Fibroblast of pulmonary artery (primary cell): ENCODE measurements at regions not wholly inside any gene's neighbourhood (a gene's known extent, or its start where the extent isn't known, plus 50 kb on each side); places are given as distances from the start of the nearest gene placed in this dataset.

Source experiments
- DNase-seq: peaks from one replicate; pipeline ENCODE4 v3.0.0-alpha.2; 2010; ENCODE audit warnings: low read depth
- H3K4me3 ChIP-seq: replicated peaks from 2 replicates; pipeline ENCODE4 v1.5.1; 2011; ENCODE audit warnings: low read depth, mild to moderate bottlenecking, control low read depth, low read length, moderate library complexity
- CTCF ChIP-seq: IDR thresholded peaks from 2 replicates; pipeline ENCODE4 v1.5.1; 2011; ENCODE audit warnings: mild to moderate bottlenecking, control low read depth, low read length, inconsistent platforms; ENCODE audit errors: missing control alignments

GRCh38 chr1:242710847-242711246, 186.3 kb upstream of the PLD5 start:
- no peak for DNase-seq
- H3K4me3 ChIP-seq, result no peak overlapping the region
- TF ChIP-seq CTCF, result no peak

GRCh38 chr1:242710286-242710685, 185.8 kb upstream of the PLD5 start:
- TF ChIP-seq CTCF, result no peak
- H3K4me3 ChIP-seq, result no peak overlapping the region
- no peak for DNase-seq

- no peak overlapping the region for H3K4me3 ChIP-seq
- DNase-seq, result no peak
- no peak for TF ChIP-seq CTCF
Measured at GRCh38 chr1:242703467-242703866, 179.0 kb upstream of the PLD5 start.

GRCh38 chr1:242692988-242693387, 168.5 kb upstream of the PLD5 start:
- DNase-seq, result no peak
- TF ChIP-seq CTCF, result no peak
- H3K4me3 ChIP-seq, result no peak overlapping the region

- DNase-seq, result no peak
- no peak overlapping the region for H3K4me3 ChIP-seq
- TF ChIP-seq CTCF, result no peak
Measured at GRCh38 chr1:242691610-242691945, 167.1 kb upstream of the PLD5 start.

- DNase-seq, result no peak
- H3K4me3 ChIP-seq, result no peak overlapping the region
- TF ChIP-seq CTCF, result no peak
Measured at GRCh38 chr1:242690849-242691609, 166.5 kb upstream of the PLD5 start.

GRCh38 chr1:242689378-242689777, 164.9 kb upstream of the PLD5 start:
- no peak for TF ChIP-seq CTCF
- no peak overlapping the region for H3K4me3 ChIP-seq
- DNase-seq, result no peak
